Brain pericyte (primary cell): ENCODE measurements at regions not wholly inside any gene's neighbourhood (a gene's known extent, or its start where the extent isn't known, plus 50 kb on each side); places are given as distances from the start of the nearest gene placed in this dataset.
"Not testable (repeated sequence)": the region's sequence is repeated elsewhere in the genome, so short reads cannot be mapped to it uniquely, and the experiment has no call there.

Experiments
- DNase-seq: peaks from one replicate; pipeline ENCODE4 v3.0.0-alpha.2; 2012; ENCODE audit warnings: low read depth, low spot score

DNA sequence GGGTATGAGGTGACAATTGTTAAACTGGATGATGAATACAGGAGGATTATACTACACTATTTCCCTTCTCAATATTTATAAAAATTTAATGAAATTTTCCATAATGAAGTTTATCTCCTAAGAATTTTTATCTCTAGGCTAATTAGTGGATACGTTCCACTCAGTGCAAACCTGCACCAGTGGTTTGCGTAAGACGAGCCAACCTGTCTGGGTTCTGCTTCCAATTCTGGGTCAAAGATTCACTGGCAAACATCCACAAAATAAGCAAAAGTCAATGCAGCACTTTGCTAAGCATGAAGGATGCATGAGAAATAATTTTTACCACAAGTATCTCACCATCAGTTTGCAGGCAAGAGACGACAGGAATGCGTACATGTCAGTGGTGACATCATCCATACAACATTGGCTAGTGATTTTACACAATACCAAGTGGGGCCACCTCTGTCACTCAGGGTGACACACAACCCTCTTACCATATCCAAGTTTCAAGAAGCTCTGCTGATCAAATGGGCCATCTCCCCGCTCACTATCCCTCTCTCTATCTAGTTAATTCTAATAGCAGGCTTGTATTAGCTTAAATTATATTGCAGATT, 51.7 kb downstream of the FAM50B start:
- no peak for DNase-seq

DNA sequence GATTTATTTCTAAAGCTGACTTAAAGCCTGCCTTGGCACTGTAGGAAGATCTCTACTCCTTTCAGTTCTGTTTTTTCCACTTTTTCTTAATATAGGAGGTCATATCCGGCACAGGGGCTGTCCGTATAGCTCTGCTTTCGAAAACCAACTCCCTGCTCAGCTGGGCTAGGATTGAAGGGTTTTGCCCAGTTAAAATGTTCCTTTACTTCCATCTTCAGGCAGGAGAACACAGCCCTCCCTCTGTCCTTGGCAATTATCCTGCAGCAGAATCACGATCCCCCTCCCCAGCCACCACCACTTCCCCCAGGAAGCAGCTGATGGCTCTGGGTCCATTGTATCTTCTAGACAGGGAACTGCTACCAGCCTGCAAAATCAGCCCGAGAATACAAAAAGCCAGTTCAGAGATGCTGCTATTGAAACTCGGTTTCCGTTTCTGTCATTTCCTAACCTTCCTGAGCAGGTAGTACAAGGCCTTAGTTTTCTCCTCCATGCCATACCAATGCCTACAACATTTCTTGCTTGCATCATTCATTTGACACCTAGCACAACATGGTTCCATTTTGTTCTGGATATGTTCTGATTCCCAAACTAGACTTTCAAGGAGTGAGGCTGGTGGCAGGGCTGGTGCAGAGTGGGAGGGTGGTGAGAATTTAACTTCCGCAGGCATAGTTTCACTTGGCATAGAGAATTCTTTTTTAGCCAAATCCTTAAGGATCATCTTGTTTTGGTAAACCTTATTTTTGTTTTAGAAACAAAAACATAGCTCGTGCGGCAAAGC, 53.9 kb downstream of the FAM50B start:
- no peak for DNase-seq

DNA sequence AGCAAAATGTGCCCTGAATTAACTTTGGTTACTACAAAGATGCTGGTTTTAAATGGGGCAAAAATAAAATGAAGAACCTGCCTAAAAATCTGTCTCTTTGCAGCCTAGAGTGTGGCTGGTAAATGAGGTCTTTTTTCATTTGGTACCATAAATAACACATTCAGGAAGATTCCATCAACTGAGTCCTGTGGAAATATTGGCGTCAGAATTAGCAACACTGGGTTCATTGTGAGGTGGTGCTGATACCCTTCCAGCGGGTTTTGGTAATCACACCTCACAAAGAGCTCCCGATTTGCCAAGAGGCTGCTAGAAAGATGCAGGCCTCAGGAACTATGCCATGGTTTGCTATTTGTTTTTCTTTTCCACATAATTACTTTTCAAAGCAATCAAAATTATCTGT, 55.3 kb downstream of the FAM50B start:
- no peak for DNase-seq

DNA sequence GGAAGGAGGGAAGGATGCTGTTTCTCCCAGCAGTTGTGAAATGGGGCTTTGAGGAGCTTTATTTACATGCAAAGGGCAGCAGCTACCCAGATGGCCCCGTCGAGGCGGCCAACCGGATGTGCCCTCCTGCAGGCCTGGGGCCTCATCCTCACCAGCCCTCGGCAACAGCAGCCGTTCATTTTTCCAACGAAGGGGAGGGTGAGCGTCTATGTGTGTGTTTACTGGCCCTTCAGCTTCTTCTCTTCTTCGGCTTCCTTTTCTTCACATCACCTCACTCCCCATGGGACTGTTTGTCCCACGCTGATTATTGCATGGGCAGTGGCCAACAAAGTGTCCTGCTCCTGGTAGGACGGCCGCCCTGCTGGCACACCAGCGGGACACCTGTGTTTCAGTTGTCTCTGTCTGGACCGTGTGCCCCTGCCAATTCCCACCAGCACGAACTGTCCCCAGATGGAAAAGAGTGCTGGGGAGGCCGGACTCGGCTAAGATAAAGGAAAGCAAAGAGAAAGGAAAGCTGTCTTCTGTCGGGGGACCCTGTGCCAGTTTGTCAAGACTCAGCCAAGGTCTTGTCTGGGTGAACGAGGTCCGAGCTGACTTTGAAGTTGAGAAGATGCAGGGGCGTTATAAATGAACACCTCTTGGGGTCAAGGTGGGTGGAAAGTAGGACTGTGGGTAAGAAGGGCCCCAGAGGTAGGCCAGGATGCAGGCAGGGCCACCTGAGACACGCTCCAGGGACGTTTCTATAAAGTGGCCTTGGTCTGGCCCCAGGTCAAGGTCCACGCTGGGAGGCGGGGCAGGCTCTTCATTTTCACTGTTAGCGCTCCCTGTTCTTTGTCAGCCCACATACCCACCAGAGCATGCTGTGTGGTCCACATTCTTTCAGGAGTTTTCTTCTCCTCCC, 57.0 kb downstream of the FAM50B start:
- DNase-seq = no peak

DNA sequence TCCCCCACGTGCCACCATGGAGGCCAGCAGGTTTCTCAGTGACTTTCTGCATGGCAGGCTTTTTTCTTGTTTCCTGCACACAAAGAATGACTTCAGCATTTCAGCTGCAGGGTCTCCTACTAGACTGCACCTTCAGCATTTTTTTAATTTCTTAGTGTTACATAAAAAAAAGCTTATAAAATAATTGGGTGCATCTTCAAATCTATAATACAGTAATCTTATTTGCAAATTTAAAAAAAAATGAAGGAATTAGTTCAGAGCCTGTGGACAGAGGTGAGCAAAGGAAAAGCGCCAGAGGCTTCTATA, 57.6 kb downstream of the FAM50B start:
- DNase-seq = no peak

DNA sequence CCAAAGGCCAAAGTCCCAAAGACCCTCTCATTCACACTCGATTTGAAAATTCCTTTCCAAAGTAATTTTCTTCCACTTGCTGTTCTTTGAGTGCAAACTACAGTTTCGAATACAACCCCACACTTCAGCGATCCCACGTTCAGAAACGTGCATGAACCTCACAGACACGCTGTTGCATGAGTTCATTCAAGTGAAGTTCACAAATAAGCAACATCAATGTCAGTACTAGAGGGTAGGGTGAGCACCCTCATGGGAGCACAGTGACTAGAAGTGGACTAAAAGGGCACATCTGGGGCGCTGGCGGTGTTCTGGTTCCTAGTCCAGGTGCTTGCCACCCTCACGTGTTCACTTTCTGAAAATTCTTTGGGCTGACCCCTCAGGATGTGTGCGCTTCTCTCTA, 59.0 kb downstream of the FAM50B start:
- no peak for DNase-seq

DNA sequence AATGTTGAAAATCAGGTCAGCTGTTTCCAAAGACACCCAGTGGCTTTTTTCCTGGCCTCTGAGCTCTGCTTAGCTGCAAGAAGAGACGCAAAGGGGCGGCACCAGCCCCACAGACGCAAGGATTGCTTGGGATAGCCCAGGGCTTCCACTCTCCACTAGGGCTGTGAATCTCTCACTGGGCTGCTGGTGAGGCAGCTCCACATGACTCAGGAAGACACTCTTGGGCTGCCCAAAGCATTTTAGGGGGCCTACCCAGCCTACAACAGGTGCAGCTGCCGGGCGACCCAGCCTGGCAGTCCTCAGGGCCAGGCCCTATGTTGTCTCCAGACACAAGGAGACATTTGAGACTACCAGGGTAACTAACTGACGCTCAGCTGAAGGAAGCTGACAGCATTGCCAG, 59.8 kb downstream of the FAM50B start:
- DNase-seq = no peak

DNA sequence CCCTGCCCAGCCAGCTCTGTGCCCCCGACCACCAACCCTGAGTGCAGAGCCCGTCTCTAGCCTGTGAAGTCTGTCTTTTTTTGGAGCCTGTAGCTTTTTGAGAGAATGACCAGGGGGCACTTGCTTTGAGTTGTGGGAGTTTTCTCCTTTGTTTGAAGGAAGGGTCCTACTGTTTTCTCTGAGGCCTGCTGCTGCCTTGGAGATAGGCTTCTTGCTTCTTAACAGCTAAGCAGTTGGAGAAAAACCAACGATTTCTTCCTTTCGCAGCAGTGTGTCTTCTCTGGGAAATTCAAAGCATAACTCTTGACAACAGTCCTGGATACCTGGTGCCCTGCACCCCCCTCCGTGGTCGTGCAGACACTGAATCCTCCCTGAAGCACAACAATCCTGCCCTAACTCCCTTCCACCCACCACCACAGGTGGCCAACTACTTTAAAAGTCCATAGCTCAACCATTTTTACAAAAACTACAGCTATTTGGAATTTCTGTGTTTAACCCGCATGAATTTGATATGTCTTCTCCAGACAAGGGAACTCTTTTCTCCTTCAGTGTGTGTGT, 61.0 kb downstream of the FAM50B start:
- DNase-seq = no peak

DNA sequence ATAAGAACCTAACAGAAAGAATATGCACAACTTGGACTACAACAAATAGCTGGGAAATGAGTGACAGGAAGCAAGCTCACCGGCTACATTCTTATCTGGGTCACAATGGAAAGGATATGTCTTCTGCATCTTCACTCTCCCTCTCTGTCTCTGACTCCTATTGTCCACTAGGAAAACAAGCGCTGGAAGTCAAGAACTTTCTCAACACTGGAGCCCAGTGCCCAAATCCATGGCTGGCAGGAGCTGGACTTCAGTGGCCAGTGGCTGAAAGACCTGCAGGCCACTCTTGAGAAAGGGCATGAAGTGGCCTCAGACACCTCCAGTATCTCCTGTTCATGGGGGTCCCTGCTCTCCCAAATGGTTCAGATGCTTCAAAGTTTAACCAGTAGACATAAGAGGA, 62.0 kb downstream of the FAM50B start:
- DNase-seq = no peak

DNA sequence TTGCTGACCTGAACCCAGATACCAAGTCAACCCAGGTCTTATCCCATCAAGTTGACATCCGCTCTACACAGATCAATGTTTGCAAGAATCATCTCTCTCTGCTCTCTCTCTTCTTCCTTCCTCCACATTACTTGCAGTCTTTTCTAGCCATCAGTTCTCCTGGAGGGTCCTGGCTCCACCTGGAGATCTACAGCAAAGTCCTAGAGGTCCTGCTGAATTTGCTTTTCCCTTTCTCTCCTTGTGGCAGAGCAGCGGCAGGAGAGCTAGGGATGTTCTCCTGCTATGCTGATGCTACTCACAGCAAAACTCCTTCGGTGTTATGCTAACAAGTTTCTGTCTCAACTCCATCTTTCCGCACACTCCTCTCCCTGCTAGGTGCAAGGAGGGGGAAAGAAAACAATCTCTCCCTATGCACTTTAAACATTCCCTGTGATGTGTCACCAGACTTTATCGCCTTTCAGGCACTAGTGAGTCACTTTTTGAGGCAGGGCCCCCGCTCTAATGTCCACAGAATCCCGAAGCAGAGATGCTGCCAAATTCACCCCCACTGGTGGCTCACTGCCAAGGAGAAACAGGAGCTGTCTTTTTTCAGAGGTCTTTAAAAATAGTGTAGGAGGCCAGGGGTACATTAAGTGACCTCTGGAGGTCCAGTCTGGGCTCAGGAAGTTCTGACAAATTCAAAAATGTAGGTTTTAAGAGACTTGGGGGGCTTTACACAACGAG, 62.6 kb downstream of the FAM50B start:
- no peak for DNase-seq

DNA sequence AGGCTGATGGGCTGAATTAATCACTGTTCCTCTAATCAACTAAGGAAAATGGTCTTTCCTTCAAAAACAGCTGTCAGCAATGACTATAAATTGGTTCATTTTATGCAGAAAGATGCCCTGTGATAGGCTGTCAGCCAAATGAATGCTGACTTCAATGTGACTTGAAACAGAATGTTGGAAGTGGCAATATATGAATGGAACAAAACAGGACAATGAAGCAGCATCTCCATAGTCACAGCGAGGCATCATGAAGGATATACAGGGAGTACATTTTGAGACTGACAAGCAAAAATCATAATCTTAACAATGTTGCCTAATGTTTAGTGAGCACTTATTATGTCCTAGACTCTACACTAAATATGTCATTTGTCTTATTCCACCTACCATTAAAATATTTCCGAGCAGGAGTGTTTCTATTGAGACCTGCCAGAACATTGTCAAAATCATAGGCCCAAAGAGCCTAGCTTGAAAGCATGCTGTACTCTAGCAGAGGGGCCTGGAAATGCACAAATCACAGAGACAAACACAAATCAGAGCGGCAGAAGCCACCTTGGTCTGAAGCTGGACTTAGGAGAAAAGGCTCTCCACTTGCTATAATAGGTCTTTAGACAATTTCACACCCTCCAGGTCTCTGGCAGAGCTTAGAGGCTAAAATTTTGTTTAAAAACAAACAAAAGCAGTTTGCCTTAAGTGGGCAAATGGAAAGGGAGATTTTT, 63.3 kb downstream of the FAM50B start:
- DNase-seq = no peak

DNA sequence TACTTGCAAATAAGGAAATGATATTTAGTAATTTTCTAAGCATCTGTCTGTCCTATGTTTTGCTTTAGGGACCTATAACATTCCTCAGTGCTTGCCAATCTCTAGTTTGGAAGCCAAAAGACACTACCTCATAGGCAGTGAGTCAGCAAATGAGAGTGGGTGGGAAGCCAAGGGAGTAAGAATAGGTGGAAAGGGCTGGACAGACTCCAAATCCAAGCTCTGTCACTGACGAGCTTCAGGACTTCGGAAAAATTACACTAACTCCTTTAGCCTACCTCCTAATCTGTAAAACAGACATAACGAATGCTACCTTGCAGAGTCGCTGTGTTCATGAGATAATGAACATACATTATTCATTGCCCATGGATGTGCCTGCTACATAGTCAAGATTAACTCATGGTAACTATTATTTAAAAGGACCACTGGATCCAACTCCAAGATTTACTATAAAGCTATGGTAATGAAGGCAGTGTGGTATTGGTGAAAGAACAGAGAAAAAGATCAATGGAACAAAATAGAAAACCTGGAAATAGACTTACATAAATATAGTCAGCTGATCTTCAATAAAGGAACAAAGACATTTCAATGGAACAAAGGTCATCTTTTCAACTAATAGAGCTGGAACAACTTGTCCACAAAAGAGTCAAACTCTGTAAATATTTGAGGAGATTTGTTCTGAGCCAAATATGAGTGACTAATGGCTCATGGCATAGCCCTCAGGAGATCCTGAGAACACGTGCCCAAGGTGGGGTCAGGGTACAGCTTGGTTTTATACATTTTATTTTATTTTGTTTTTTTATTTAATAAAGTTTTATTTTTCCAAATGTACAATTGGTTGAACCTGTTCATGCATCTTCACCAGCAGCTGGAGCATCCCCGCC, 64.1 kb downstream of the FAM50B start:
- peak; percentile 59 for DNase-seq

DNA sequence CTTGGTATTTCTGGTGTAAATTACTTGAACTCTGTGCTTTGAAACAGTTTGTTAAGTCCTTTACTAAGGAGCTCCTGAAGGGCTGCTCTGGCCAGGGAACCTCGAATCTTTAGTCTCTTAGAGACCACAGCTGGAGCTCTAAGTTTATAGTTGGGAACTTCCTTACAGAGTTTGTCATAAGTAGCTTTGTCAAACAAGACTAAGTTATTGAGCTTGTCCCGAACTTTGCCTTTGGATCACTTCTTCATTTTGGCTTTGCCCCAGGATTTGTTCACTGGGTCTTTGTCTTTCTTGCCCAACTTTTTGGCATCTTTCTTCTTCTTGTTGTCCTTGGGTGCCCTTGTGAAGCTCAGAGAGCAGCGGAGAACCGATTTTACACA, 64.8 kb downstream of the FAM50B start:
- no peak for DNase-seq

DNA sequence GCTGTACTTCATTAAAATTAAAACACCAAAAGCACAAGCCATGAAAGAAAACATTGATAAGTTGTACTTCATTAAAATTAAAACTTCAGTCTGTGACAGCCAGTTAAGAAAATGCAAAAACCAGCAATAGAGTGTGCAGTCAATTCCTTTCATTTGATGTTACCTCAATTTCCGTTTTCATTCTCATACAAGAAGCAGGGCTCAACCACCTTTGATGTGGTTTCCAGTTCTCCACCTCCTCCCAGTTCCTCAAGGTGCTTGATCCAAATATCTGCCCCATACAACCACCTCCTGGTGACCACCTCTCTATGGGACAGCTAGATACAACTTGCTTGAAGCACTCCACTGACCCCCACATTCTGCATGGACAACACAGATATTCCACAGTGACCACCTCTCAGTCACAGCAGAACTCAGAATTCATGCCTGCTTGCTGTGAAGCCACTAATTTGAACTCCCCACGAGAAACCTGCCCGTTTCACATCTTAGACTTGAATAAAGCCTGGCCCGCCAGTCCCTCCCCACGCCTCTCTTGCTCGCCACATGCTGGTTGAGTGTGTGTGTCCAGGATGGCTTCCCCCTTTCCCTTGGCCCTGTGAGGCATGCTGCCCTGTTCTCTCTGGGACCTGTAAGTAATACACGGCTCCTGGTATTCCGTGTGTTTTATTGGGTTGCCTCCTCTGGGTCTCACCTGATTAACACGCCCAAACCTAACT, 66.1 kb downstream of the FAM50B start:
- no peak for DNase-seq

DNA sequence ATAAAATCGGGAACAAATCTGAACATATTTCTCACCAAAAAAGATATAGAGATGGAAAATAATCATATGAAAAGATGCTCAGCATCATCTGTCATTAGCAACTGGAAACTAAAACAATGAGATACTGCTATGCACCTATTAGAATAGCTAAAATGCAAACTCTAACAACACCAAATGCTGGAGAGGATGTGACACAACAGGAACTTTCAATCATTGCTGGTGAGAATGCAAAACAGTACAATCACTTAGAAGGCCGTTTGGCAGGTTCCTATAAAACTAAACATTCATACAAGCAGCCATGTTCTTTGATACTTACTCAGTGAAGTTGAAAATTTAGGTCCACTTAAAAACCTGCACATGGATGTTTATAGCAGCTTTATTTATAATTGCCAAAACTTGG, 67.0 kb downstream of the FAM50B start:
- DNase-seq = no peak

DNA sequence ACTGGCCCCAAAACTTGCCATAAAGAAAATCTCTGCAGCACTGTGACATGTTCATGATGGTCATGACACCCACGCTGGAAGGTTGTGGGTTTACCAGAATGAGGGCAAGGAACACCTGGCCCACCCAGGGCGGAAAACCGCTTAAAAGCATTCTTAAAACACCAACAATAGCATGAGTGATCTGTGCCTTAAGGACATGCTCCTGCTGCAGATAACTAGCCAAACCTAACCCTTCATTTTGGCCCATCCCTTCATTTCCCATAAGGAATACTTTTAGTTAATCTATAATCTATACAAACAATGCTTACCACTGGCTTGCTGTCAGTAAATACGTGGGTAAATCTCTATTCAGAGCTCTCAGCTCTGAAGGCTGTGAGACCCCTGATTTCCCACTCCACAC, 67.6 kb downstream of the FAM50B start:
- not testable (repeated sequence) for DNase-seq

DNA sequence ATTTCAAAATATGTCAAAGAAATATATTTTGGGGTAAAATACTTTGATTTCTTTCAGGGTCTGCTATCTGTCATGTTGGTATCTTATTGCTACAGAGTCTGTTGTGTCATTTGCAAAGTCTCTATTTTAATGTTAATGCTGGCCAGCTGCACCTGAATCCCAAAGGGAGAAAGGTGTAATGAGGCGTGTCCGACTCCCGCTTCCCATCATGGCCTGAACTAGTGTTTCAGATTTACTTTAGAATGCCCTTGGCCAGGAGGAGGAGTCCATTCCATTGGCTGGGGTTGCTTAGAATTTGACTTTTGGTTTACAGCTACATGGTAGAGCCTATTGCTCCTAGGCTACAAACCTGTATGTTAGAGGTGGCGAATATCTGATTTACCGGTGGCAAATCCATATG, 69.3 kb downstream of the FAM50B start:
- DNase-seq = no peak

DNA sequence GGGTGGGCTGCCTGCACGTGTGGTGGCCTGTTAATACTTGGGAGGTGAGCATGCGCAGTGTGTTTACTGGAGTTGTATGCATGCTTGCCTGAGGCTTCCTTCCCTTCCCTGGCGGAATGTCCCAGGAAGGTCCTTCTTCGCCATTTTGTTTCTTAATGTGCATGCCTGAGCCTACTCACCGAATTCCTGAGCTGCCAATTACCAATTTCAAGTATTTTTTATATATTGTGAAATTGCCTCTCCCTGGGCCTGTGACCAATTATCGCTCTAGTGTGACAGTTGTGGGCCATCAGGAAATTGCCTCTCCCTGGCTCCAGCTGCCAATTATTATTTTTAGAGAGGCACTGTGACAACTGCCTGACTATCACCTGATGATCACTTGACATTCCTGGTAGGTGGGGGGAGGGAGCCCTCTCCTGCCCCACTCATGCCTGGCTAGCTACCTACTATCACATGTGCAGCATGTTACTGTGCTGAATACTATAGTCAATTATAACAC, 70.0 kb downstream of the FAM50B start:
- no peak for DNase-seq

DNA sequence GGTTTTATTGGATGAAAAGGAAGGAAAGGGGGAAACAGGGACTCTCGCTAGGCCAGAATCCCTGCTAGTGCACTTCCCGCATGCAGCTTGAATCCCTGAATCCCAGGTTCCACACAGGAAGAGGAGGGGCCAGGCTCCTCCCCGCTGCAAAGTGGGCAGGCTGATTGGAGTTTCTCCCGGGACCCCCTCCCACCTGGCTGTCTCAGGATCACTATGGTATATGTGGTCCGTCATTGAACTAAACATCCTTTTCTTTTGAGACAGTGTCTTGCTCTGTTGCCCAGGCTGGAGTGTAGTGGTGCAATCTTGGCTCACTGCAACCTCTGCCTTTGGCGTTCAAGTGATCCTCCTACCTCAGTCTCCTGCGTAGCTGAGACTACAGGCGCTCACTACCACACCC, 70.7 kb downstream of the FAM50B start:
- no peak for DNase-seq
